Fibroblast of lung (primary cell): ENCODE measurements at regions not wholly inside any gene's neighbourhood (a gene's known extent, or its start where the extent isn't known, plus 50 kb on each side); places are given as distances from the start of the nearest gene placed in this dataset.

Experiments
- DNase-seq, 2 donors: peaks; one replicate each; pipeline versions ENCODE4 v3.0.0 to v3.0.0-alpha.2; 2010; ENCODE audit warnings: low read depth in 2 of 2
- H2AFZ ChIP-seq: 2 replicates; pipeline ENCODE4 v1.5.1; 2012; ENCODE audit warnings: low read length, control low read depth, inconsistent platforms
- H3K27ac ChIP-seq: 2 replicates; pipeline ENCODE4 v1.5.1; 2011; ENCODE audit warnings: low read length, control low read depth; ENCODE audit not compliant: insufficient read depth
- H3K27me3 ChIP-seq: 2 replicates; pipeline ENCODE4 v1.5.1; 2011; ENCODE audit warnings: mild to moderate bottlenecking, low read length; ENCODE audit not compliant: control insufficient read depth, insufficient read depth
- H3K36me3 ChIP-seq: 2 replicates; pipeline ENCODE4 v1.5.1; 2011; ENCODE audit warnings: low read length; ENCODE audit not compliant: control insufficient read depth, insufficient read depth
- H3K4me1 ChIP-seq: 2 replicates; pipeline ENCODE4 v1.5.1; 2011; ENCODE audit warnings: low read length; ENCODE audit not compliant: control insufficient read depth, insufficient read depth; ENCODE audit errors: extremely low read depth
- H3K4me2 ChIP-seq: 2 replicates; pipeline ENCODE4 v1.5.1; 2011; ENCODE audit warnings: low read length, control low read depth; ENCODE audit not compliant: insufficient read depth; ENCODE audit errors: extremely low read depth
- H3K4me3 ChIP-seq, 4 experiments: fragments of 200-600 bp in 1 of 4; sonication (generic) in 1 of 4; replicated peaks in 1 of 4; 2 replicates each; pipeline ENCODE4 v1.5.1; 2011 to 2016; ENCODE audit warnings: low read length in 4 of 4, low read depth in 3 of 4, mild to moderate bottlenecking in 3 of 4, control low read depth in 2 of 4, inconsistent platforms in 1 of 4, mixed read lengths in 1 of 4; ENCODE audit not compliant: insufficient read depth in 1 of 4; ENCODE audit errors: control extremely low read depth in 1 of 4
- H3K79me2 ChIP-seq: 2 replicates; pipeline ENCODE4 v1.5.1; 2012; ENCODE audit warnings: mild to moderate bottlenecking, low read length, inconsistent platforms; ENCODE audit not compliant: control insufficient read depth, insufficient read depth
- H3K9ac ChIP-seq: 2 replicates; pipeline ENCODE4 v1.5.1; 2011; ENCODE audit warnings: mild to moderate bottlenecking, low read length, control low read depth; ENCODE audit not compliant: insufficient read depth
- H3K9me3 ChIP-seq: 2 replicates; pipeline ENCODE4 v1.5.1; 2012; ENCODE audit warnings: low read depth, low read length; ENCODE audit not compliant: control insufficient read depth, insufficient read depth
- H4K20me1 ChIP-seq: 2 replicates; pipeline ENCODE4 v1.5.1; 2011; ENCODE audit warnings: low read length; ENCODE audit not compliant: control insufficient read depth, insufficient read depth; ENCODE audit errors: extremely low read depth
- EZH2 ChIP-seq: IDR thresholded peaks from 2 replicates; pipeline ENCODE4 v1.5.1; 2012; ENCODE audit warnings: low read length, control low read depth, mild to moderate bottlenecking; ENCODE audit errors: missing control alignments
- TF ChIP-seq, protein P1 (sequence below), 2 donors: IDR thresholded peaks in 1 of 2; conservative IDR thresholded peaks in 1 of 2; 1 replicate in 1 of 2; 2 replicates in 1 of 2; pipeline ENCODE4 v1.5.1; 2011 to 2012; ENCODE audit warnings: low read length in 2 of 2, control low read depth in 1 of 2, inconsistent platforms in 1 of 2, low read depth in 1 of 2, mild to moderate bottlenecking in 1 of 2

DNA sequence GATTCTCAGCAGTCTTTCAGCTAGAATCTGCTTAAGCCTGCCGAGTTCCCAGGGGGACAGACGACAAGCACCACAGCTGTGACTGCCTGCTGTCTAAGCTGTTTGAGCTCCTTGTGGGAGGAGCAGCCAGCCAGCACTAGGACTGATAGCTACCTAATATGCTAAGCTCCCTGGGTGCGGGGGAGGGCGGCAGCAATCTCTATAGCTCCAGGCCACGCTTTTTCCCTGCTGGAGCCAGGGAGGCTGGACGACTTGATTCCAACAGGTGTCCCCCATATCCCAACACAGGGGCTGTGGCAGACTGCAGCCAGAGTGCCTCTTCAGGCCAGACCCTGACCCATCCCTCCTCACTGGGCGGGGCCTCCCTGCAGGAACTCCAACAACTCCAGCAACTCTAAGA, 134.1 kb upstream of the ARPP21 start:
- no peak for DNase-seq
- H3K27ac ChIP-seq, result no peak overlapping the region
- H3K4me3 ChIP-seq, result no peak overlapping the region
- H3K4me2 ChIP-seq, result no peak overlapping the region
- H4K20me1 ChIP-seq, result no peaks in the 10 kb centered on the region
- no peak for TF ChIP-seq EZH2
- TF ChIP-seq, protein P1, sequence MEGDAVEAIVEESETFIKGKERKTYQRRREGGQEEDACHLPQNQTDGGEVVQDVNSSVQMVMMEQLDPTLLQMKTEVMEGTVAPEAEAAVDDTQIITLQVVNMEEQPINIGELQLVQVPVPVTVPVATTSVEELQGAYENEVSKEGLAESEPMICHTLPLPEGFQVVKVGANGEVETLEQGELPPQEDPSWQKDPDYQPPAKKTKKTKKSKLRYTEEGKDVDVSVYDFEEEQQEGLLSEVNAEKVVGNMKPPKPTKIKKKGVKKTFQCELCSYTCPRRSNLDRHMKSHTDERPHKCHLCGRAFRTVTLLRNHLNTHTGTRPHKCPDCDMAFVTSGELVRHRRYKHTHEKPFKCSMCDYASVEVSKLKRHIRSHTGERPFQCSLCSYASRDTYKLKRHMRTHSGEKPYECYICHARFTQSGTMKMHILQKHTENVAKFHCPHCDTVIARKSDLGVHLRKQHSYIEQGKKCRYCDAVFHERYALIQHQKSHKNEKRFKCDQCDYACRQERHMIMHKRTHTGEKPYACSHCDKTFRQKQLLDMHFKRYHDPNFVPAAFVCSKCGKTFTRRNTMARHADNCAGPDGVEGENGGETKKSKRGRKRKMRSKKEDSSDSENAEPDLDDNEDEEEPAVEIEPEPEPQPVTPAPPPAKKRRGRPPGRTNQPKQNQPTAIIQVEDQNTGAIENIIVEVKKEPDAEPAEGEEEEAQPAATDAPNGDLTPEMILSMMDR (conservative IDR thresholded peaks at IDR 0.05 in 1 of 2, IDR thresholded peaks at IDR 0.05 in 1 of 2; ENCODE audit: low read depth in 1 of 2, low read length in 2 of 2), result no peak
- no peaks in the 10 kb centered on the region for H3K4me1 ChIP-seq
- no peaks in the 10 kb centered on the region for H3K27me3 ChIP-seq
- H2AFZ ChIP-seq, result no peak overlapping the region
- no peaks in the 10 kb centered on the region for H3K9me3 ChIP-seq
- H3K79me2 ChIP-seq, result no peaks in the 10 kb centered on the region
- H3K36me3 ChIP-seq, result no peaks in the 10 kb centered on the region
- H3K9ac ChIP-seq, result no peak overlapping the region

DNA sequence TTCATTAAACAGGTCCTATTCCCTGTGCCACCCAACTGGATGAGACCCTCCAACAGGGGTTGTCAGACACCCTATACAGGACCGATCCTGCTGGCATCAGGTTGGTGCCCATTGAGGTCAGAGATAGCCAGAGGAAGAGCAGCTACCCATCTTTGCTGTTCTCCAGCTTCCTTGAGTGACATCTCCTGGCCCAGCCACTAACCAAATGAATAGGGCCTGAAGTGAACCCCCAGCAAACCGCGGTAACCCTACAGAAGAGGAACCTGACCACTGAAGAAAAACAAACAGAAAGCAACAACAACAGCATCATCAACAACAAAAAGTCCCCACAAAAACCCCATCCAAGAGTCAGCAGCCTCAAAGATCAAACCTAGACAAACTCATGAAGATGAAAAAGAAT, 133.6 kb upstream of the ARPP21 start:
- Histone ChIP-seq H3K27me3 (no peaks in the 10 kb centered on the region), H3K36me3 (no peaks in the 10 kb centered on the region), H3K79me2 (no peaks in the 10 kb centered on the region), H3K27ac (no peak overlapping the region), H2AFZ (no peak overlapping the region), H3K4me1 (no peaks in the 10 kb centered on the region), H3K9me3 (no peaks in the 10 kb centered on the region), H3K9ac (no peak overlapping the region), H3K4me2 (no peak overlapping the region), H4K20me1 (no peaks in the 10 kb centered on the region), H3K4me3 (no peak overlapping the region)
- no peak for DNase-seq
- TF ChIP-seq, protein P1 (conservative IDR thresholded peaks at IDR 0.05 in 1 of 2, IDR thresholded peaks at IDR 0.05 in 1 of 2; ENCODE audit: low read depth in 1 of 2, low read length in 2 of 2), result no peak
- TF ChIP-seq EZH2, result no peak

DNA sequence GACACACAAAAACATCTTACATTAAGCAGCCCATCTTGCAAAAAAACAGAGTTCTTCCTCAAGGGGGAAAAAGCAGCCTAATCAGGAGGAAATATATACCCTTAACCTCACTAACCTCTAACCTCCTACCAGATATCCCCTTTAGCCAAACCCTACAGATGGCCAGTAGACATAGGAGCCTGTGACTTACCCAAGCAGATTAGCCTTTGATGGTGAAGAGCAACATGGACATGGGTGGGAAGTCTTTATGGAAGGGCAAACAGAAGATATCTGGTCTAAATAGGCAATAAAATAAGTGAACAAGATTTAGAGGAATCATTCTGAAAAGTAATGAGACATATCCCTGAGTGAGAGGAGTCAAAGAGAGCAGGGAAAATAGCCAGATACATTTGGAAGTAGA, 119.4 kb upstream of the ARPP21 start:
- Histone ChIP-seq H2AFZ (no peak overlapping the region), H4K20me1 (no peaks in the 10 kb centered on the region), H3K79me2 (no peaks in the 10 kb centered on the region), H3K4me1 (no peaks in the 10 kb centered on the region), H3K27ac (no peak overlapping the region), H3K27me3 (no peaks in the 10 kb centered on the region), H3K4me2 (no peak overlapping the region), H3K36me3 (no peaks in the 10 kb centered on the region), H3K4me3 (no peak overlapping the region), H3K9me3 (no peaks in the 10 kb centered on the region), H3K9ac (no peak overlapping the region)
- TF ChIP-seq, protein P1 (conservative IDR thresholded peaks at IDR 0.05 in 1 of 2, IDR thresholded peaks at IDR 0.05 in 1 of 2; ENCODE audit: low read depth in 1 of 2, low read length in 2 of 2), result no peak
- no peak for TF ChIP-seq EZH2
- DNase-seq, result no peak
